Osteocyte (in vitro differentiated cells): ENCODE measurements at regions not wholly inside any gene's neighbourhood (a gene's known extent, or its start where the extent isn't known, plus 50 kb on each side); places are given as distances from the start of the nearest gene placed in this dataset.

Source experiments
- DNase-seq: peaks from one replicate; pipeline ENCODE4 v3.0.0; 2021; ENCODE audit warnings: mixed read lengths; ENCODE audit not compliant: unreplicated experiment; ENCODE audit errors: extremely low spot score
- H3K27ac Mint-ChIP-seq: one replicate; pipeline ENCODE4 v1.8.0; 2021; ENCODE audit warnings: mild to moderate bottlenecking, mixed read lengths; ENCODE audit not compliant: unreplicated experiment
- H3K27me3 Mint-ChIP-seq: one replicate; pipeline ENCODE4 v1.8.0; 2021; ENCODE audit warnings: mixed read lengths; ENCODE audit not compliant: unreplicated experiment
- H3K36me3 Mint-ChIP-seq: one replicate; pipeline ENCODE4 v1.8.0; 2021; ENCODE audit warnings: mixed read lengths; ENCODE audit not compliant: unreplicated experiment
- H3K4me1 Mint-ChIP-seq: one replicate; pipeline ENCODE4 v1.8.0; 2021; ENCODE audit warnings: mixed read lengths; ENCODE audit not compliant: unreplicated experiment
- H3K4me3 Mint-ChIP-seq: one replicate; pipeline ENCODE4 v1.8.0; 2021; ENCODE audit warnings: mild to moderate bottlenecking, moderate library complexity, mixed read lengths; ENCODE audit not compliant: unreplicated experiment
- H3K9me3 Mint-ChIP-seq: one replicate; pipeline ENCODE4 v1.8.0; 2021; ENCODE audit warnings: mixed read lengths; ENCODE audit not compliant: unreplicated experiment
- CTCF ChIP-seq: fragments of 200-600 bp; sonication (generic); IDR thresholded peaks from 2 replicates; pipeline ENCODE4 v1.5.0; 2021; ENCODE audit warnings: antibody characterized with exemption, mild to moderate bottlenecking, moderate library complexity

GRCh38 chr9:99451112-99451606 is 229.1 kb downstream of the SEC61B start:
- H3K36me3 Mint-ChIP-seq = no peaks in the 10 kb centered on the region
- H3K4me3 Mint-ChIP-seq = no peak overlapping the region
- no peak for DNase-seq
- no peak overlapping the region for H3K27ac Mint-ChIP-seq
- H3K27me3 Mint-ChIP-seq = no peaks in the 10 kb centered on the region
- no peak for TF ChIP-seq CTCF
- H3K4me1 Mint-ChIP-seq = peaks cover under 1% of the 10 kb centered on the region
- H3K9me3 Mint-ChIP-seq = no peaks in the 10 kb centered on the region

DNA sequence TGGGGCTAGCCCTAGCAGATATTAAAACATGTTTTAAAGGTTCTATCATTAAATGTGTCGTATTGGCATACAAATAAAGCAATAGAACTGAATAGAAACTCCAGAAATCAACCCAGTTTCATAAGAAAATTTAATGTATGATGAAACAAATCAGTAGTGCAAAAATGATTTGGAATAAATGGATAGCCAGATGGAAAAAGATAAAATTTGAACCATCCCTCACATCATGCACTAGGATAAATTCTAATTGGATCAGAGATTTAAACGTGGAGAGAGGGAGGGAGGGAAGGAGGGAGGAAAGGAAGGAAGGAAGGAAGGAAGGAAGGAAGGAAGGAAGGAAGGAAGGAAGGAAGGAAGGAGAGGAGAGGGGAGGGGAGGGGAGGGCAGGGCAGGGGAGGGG is 235.3 kb downstream of the SEC61B start:
- H3K36me3 Mint-ChIP-seq = no peaks in the 10 kb centered on the region
- no peak for TF ChIP-seq CTCF
- no peak for DNase-seq
- H3K4me3 Mint-ChIP-seq = no peak overlapping the region
- no peak overlapping the region for H3K27ac Mint-ChIP-seq
- H3K4me1 Mint-ChIP-seq = no peaks in the 10 kb centered on the region
- H3K27me3 Mint-ChIP-seq = no peaks in the 10 kb centered on the region
- no peaks in the 10 kb centered on the region for H3K9me3 Mint-ChIP-seq

DNA sequence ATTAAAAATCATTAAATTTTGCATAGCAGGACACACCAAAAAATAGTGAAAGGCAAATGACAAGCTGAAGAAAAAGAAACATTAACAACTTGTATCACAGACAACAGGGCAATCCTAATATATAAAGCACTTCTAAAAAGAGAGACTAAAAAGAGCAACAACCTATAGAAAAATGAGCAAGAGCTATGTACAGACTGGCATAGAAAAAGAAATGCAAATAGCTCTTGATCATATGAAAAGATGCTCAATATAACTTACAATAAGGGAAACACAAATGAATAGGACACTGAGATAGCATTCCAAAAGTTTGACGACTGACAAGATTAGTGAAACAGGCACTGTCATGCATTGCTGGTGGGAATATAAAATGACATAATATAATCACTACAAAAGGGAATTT is 235.9 kb downstream of the SEC61B start:
- no peaks in the 10 kb centered on the region for H3K36me3 Mint-ChIP-seq
- no peak for DNase-seq
- no peaks in the 10 kb centered on the region for H3K27me3 Mint-ChIP-seq
- H3K4me1 Mint-ChIP-seq = no peaks in the 10 kb centered on the region
- no peak overlapping the region for H3K27ac Mint-ChIP-seq
- H3K4me3 Mint-ChIP-seq = no peak overlapping the region
- no peaks in the 10 kb centered on the region for H3K9me3 Mint-ChIP-seq
- no peak for TF ChIP-seq CTCF

DNA sequence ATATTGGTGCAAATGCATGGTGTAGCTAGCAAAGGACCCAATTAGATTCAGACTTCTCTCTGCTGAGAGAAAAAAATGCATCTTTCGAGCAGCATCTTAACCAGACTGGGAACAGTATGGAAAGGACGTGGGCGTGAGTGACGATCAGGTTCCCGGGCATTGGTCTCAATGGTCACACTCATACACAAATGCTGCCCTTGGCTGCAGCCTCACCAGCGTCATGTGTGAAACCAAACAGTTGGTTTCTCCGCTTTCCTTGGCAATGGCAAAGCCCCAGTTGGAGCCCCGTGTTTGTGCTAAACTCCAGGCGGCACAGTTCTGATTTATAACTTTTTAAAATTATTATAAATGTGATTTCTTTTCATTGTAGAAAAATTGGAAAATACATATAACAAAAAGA is 237.8 kb downstream of the SEC61B start:
- TF ChIP-seq CTCF = no peak
- H3K4me3 Mint-ChIP-seq = no peak overlapping the region
- H3K36me3 Mint-ChIP-seq = no peaks in the 10 kb centered on the region
- no peak for DNase-seq
- no peak overlapping the region for H3K27ac Mint-ChIP-seq
- H3K4me1 Mint-ChIP-seq = no peaks in the 10 kb centered on the region
- H3K27me3 Mint-ChIP-seq = no peaks in the 10 kb centered on the region
- no peaks in the 10 kb centered on the region for H3K9me3 Mint-ChIP-seq

- no peak overlapping the region for H3K27ac Mint-ChIP-seq
- no peaks in the 10 kb centered on the region for H3K36me3 Mint-ChIP-seq
- no peak overlapping the region for H3K4me3 Mint-ChIP-seq
- TF ChIP-seq CTCF = no peak
- H3K9me3 Mint-ChIP-seq = no peaks in the 10 kb centered on the region
- H3K4me1 Mint-ChIP-seq = peaks cover 3% of the 10 kb centered on the region
- DNase-seq = no peak
- no peaks in the 10 kb centered on the region for H3K27me3 Mint-ChIP-seq
These were observed 241.0 kb downstream of the SEC61B start for GRCh38 chr9:99463131-99463530.
